Neural cell (in vitro differentiated cells): ENCODE measurements at regions not wholly inside any gene's neighbourhood (a gene's known extent, or its start where the extent isn't known, plus 50 kb on each side); places are given as distances from the start of the nearest gene placed in this dataset.

Experiments used
- H2AFZ ChIP-seq: fragments of 200-600, 300-800 bp; sonication (generic), shearing (Covaris generic); 2 replicates; pipeline ENCODE4 v1.6.0; 2014; ENCODE audit warnings: low read depth, mild to moderate bottlenecking, antibody characterized with exemption, low read length, moderate library complexity
- H3F3A ChIP-seq: fragments of 200-600 bp; shearing (Covaris generic); 2 replicates; pipeline ENCODE4 v1.6.1; 2016; ENCODE audit warnings: mild to moderate bottlenecking, moderate library complexity, mixed read lengths, antibody characterized with exemption, low read length; ENCODE audit not compliant: insufficient read depth, poor library complexity, severe bottlenecking
- H3K27ac ChIP-seq: fragments of 200-600, 300-800 bp; sonication (generic), shearing (Covaris generic); 2 replicates; pipeline ENCODE4 v1.5.1; 2014; ENCODE audit warnings: mild to moderate bottlenecking, low read length, moderate library complexity
- H3K27me3 ChIP-seq: fragments of 300-800, 200-600 bp; sonication (generic), shearing (Covaris generic); 2 replicates; pipeline ENCODE4 v1.6.0; 2014; ENCODE audit warnings: mild to moderate bottlenecking, low read depth, low read length, moderate library complexity; ENCODE audit not compliant: insufficient read depth
- H3K36me3 ChIP-seq: fragments of 300-800, 200-600 bp; sonication (generic), shearing (Covaris generic); 2 replicates; pipeline ENCODE4 v1.5.1; 2014; ENCODE audit warnings: mild to moderate bottlenecking, antibody characterized with exemption, low read length, moderate library complexity; ENCODE audit not compliant: insufficient read depth
- H3K4me2 ChIP-seq: fragments of 300-800, 200-600 bp; sonication (generic), shearing (Covaris generic); 2 replicates; pipeline ENCODE4 v1.6.0; 2014; ENCODE audit warnings: mild to moderate bottlenecking, low read length
- H3K4me3 ChIP-seq: fragments of 300-800, 200-600 bp; sonication (generic), shearing (Covaris generic); 2 replicates; pipeline ENCODE4 v1.5.1; 2014; ENCODE audit warnings: mild to moderate bottlenecking, low read length, moderate library complexity
- H3K79me2 ChIP-seq: fragments of 200-600 bp; shearing (Covaris generic); replicated peaks from 2 replicates; pipeline ENCODE4 v1.6.0; 2014; ENCODE audit warnings: mild to moderate bottlenecking, low read length, moderate library complexity; ENCODE audit not compliant: insufficient read depth
- H3K9ac ChIP-seq: fragments of 300-800, 200-600 bp; sonication (generic), shearing (Covaris generic); 2 replicates; pipeline ENCODE4 v1.6.1; 2016; ENCODE audit warnings: mild to moderate bottlenecking, low read length, mixed read lengths
- H3K9me2 ChIP-seq: fragments of 200-600 bp; shearing (Covaris generic); 2 replicates; pipeline ENCODE4 v1.6.1; 2016; ENCODE audit warnings: mild to moderate bottlenecking, low read length, mixed read lengths; ENCODE audit not compliant: insufficient read depth
- H3K9me3 ChIP-seq: fragments of 200-600, 300-800 bp; sonication (generic), shearing (Covaris generic); 2 replicates; pipeline ENCODE4 v1.6.1; 2016; ENCODE audit warnings: mild to moderate bottlenecking, mixed run types, low read length, moderate library complexity, mixed read lengths
- H4K20me1 ChIP-seq: fragments of 200-600 bp; shearing (Covaris generic); 2 replicates; pipeline ENCODE4 v1.6.1; 2016; ENCODE audit warnings: mild to moderate bottlenecking, mixed run types; ENCODE audit not compliant: insufficient read depth
- EP300 ChIP-seq: fragments of 450-650 bp; conservative IDR thresholded peaks from 2 replicates; pipeline ENCODE4 v1.6.1; 2014; ENCODE audit warnings: antibody characterized with exemption, mild to moderate bottlenecking, moderate library complexity; ENCODE audit not compliant: poor library complexity, severe bottlenecking
- EZH2 ChIP-seq: fragments of 200-600, 300-800 bp; shearing (Covaris generic), sonication (generic); IDR thresholded peaks from 2 replicates; pipeline ENCODE4 v1.6.1; 2014; ENCODE audit warnings: antibody characterized with exemption, low read length, borderline replicate concordance, mild to moderate bottlenecking; ENCODE audit not compliant: insufficient read depth, poor library complexity, severe bottlenecking
- MXI1 ChIP-seq: fragments of 450-650 bp; conservative IDR thresholded peaks from 2 replicates; pipeline ENCODE4 v1.6.1; 2014; ENCODE audit warnings: antibody characterized with exemption, mild to moderate bottlenecking; ENCODE audit not compliant: poor library complexity, severe bottlenecking
- POLR2AphosphoS5 ChIP-seq: IDR thresholded peaks from 2 replicates; pipeline ENCODE4 v1.6.1; 2012
- RAD21 ChIP-seq: fragments of 450-650 bp; conservative IDR thresholded peaks from 2 replicates; pipeline ENCODE4 v1.6.1; 2014; ENCODE audit warnings: antibody characterized with exemption, mild to moderate bottlenecking, moderate library complexity
- SMC3 ChIP-seq: fragments of 450-650 bp; conservative IDR thresholded peaks from 2 replicates; pipeline ENCODE4 v1.6.1; 2014; ENCODE audit warnings: antibody characterized with exemption, mild to moderate bottlenecking, moderate library complexity; ENCODE audit not compliant: poor library complexity
- TAF1 ChIP-seq: IDR thresholded peaks from 2 replicates; pipeline ENCODE4 v1.6.1; 2012; ENCODE audit warnings: low read depth
- TF ChIP-seq, protein P1 (sequence below): IDR thresholded peaks from 2 replicates; pipeline ENCODE4 v1.6.1; 2012; ENCODE audit warnings: borderline replicate concordance
- TF ChIP-seq, protein P2 (sequence below): fragments of 450-650 bp; IDR thresholded peaks from 2 replicates; pipeline ENCODE4 v1.5.1; 2014; ENCODE audit warnings: antibody characterized with exemption, mild to moderate bottlenecking, moderate library complexity; ENCODE audit not compliant: poor library complexity, severe bottlenecking

DNA sequence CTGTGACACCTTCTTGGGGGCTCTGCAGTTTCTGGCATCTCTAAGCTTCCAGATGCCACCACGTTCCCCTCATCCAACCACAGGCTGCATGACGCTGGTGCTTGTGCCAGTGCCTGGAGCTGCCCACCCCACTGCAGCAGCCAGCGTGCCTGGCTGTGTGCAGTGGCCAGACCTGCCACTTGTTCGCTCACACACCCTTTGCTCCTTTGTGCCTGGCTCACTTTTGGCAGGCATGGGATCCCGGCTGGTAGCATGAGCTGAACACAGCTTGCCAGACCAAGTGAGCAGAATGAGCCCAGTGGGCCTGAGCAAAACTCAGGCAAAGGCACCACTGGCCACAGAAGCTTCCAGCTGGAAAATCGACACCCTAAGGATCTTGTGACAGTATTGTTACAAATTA lies 562.9 kb upstream of the ACO1 start:
- no peaks in the 10 kb centered on the region for H3F3A ChIP-seq

DNA sequence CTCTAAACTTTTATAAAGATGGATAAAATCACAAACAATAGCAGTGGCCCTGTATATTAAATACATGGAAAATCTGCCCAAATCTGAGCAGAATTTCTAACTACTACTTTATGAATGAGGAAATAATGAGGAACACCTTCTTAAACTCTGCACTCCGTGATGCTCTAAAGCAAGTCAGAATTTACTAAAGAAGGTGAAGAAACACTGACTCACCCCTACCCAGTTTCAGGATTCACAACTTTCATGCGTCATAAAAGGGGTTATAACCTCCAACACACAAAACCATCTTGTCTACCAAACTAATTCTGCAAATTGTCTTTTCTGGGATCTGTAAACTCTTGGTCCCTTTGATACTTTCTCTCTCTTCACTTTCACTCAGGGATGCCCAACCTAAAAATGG lies 561.1 kb upstream of the ACO1 start:
- H4K20me1 ChIP-seq: no peaks in the 10 kb centered on the region
- H3K4me3 ChIP-seq: no peak overlapping the region
- H3K9ac ChIP-seq: no peak overlapping the region
- H3K9me2 ChIP-seq: no peaks in the 10 kb centered on the region
- H3F3A ChIP-seq: no peaks in the 10 kb centered on the region
- no peak overlapping the region for H3K27ac ChIP-seq
- H3K79me2 ChIP-seq: no peaks in the 10 kb centered on the region
- H3K36me3 ChIP-seq: no peaks in the 10 kb centered on the region
- H3K4me2 ChIP-seq: no peak overlapping the region
- H3K9me3 ChIP-seq: no peaks in the 10 kb centered on the region
- TF ChIP-seq EP300 (no peak), MXI1 (no peak), RAD21 (no peak), SMC3 (no peak), POLR2AphosphoS5 (no peak), EZH2 (no peak), TAF1 (no peak)
- TF ChIP-seq, protein P1, sequence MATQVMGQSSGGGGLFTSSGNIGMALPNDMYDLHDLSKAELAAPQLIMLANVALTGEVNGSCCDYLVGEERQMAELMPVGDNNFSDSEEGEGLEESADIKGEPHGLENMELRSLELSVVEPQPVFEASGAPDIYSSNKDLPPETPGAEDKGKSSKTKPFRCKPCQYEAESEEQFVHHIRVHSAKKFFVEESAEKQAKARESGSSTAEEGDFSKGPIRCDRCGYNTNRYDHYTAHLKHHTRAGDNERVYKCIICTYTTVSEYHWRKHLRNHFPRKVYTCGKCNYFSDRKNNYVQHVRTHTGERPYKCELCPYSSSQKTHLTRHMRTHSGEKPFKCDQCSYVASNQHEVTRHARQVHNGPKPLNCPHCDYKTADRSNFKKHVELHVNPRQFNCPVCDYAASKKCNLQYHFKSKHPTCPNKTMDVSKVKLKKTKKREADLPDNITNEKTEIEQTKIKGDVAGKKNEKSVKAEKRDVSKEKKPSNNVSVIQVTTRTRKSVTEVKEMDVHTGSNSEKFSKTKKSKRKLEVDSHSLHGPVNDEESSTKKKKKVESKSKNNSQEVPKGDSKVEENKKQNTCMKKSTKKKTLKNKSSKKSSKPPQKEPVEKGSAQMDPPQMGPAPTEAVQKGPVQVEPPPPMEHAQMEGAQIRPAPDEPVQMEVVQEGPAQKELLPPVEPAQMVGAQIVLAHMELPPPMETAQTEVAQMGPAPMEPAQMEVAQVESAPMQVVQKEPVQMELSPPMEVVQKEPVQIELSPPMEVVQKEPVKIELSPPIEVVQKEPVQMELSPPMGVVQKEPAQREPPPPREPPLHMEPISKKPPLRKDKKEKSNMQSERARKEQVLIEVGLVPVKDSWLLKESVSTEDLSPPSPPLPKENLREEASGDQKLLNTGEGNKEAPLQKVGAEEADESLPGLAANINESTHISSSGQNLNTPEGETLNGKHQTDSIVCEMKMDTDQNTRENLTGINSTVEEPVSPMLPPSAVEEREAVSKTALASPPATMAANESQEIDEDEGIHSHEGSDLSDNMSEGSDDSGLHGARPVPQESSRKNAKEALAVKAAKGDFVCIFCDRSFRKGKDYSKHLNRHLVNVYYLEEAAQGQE: no peak
- TF ChIP-seq, protein P2, sequence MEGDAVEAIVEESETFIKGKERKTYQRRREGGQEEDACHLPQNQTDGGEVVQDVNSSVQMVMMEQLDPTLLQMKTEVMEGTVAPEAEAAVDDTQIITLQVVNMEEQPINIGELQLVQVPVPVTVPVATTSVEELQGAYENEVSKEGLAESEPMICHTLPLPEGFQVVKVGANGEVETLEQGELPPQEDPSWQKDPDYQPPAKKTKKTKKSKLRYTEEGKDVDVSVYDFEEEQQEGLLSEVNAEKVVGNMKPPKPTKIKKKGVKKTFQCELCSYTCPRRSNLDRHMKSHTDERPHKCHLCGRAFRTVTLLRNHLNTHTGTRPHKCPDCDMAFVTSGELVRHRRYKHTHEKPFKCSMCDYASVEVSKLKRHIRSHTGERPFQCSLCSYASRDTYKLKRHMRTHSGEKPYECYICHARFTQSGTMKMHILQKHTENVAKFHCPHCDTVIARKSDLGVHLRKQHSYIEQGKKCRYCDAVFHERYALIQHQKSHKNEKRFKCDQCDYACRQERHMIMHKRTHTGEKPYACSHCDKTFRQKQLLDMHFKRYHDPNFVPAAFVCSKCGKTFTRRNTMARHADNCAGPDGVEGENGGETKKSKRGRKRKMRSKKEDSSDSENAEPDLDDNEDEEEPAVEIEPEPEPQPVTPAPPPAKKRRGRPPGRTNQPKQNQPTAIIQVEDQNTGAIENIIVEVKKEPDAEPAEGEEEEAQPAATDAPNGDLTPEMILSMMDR: no peak
- H2AFZ ChIP-seq: no peak overlapping the region
- H3K27me3 ChIP-seq: no peaks in the 10 kb centered on the region

More for the DNA sequence above, 562.9 kb upstream of the ACO1 start:
- H3K9me2 ChIP-seq: no peaks in the 10 kb centered on the region
- H3K4me3 ChIP-seq: no peak overlapping the region
- H3K27me3 ChIP-seq: no peaks in the 10 kb centered on the region
- H3K9ac ChIP-seq: no peak overlapping the region
- H3K9me3 ChIP-seq: no peaks in the 10 kb centered on the region
- H4K20me1 ChIP-seq: no peaks in the 10 kb centered on the region
- H3K27ac ChIP-seq: no peak overlapping the region
- H3K4me2 ChIP-seq: no peak overlapping the region
- TF ChIP-seq EP300 (no peak), TAF1 (no peak), POLR2AphosphoS5 (no peak)
- H3K36me3 ChIP-seq: no peaks in the 10 kb centered on the region
- H3K79me2 ChIP-seq: no peaks in the 10 kb centered on the region
- no peak overlapping the region for H2AFZ ChIP-seq

DNA sequence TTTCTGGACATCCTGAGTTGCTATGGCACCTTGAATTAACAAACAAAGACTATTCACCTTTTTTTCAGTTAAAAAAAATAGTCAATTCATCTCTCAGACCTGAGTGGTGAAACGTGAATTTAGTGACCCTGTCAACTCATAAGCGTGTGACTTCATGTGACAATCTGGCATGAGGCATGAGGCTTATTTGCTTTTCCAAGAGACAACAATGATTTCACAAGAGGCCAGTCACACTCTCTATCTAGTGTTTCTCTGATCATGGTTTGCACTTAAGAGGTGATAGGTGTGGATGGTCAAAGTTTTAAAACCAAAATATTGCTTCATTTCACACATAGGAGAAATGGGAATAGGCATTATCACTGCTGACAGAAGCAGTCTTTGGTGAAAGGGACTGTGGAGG lies 559.6 kb upstream of the ACO1 start:
- no peak for TF ChIP-seq EP300
- TF ChIP-seq, protein P1: no peak
- TF ChIP-seq MXI1: no peak
- no peak for TF ChIP-seq EZH2
- TF ChIP-seq, protein P2: no peak
- no peak for TF ChIP-seq TAF1
- TF ChIP-seq SMC3: no peak
- no peak for TF ChIP-seq RAD21
- TF ChIP-seq POLR2AphosphoS5: no peak
- Histone ChIP-seq H3K27me3 (no peaks in the 10 kb centered on the region), H2AFZ (no peak overlapping the region), H4K20me1 (no peaks in the 10 kb centered on the region), H3K9me3 (no peaks in the 10 kb centered on the region), H3K9me2 (no peaks in the 10 kb centered on the region), H3K9ac (no peak overlapping the region), H3K27ac (no peak overlapping the region), H3F3A (no peaks in the 10 kb centered on the region), H3K4me3 (no peak overlapping the region), H3K36me3 (no peaks in the 10 kb centered on the region), H3K79me2 (no peaks in the 10 kb centered on the region), H3K4me2 (no peak overlapping the region)
